ENCODE measurements at regions not wholly inside any gene's neighbourhood (a gene's known extent, or its start where the extent isn't known, plus 50 kb on each side); places are given as distances from the start of the nearest gene placed in this dataset.

GRCh38 chr5:72046106-72046505 lies 61.2 kb upstream of the MAP1B start:
- intact Hi-C loops (cut with DNase I) = no loop called here
- no peak for TF ChIP-seq CTCF (IDR thresholded peaks at IDR 0.05)
- ATAC-seq = no peak
- Histone ChIP-seq H3K4me1 (no peaks in the 10 kb centered on the region), H3K4me3 (no peak overlapping the region), H3K36me3 (no peaks in the 10 kb centered on the region), H3K27ac (no peak overlapping the region), H3K27me3 (peaks cover 0 to 5% of the 10 kb centered on the region in 2 donors), H3K9me3 (peaks cover 0 to 13% of the 10 kb centered on the region in 2 donors)
- DNase-seq = no peak

- Histone ChIP-seq H3K27me3 (peaks cover 0 to 4% of the 10 kb centered on the region in 2 donors), H3K9me3 (peaks cover 0 to 2% of the 10 kb centered on the region in 2 donors), H3K36me3 (no peaks in the 10 kb centered on the region), H3K4me3 (no peak overlapping the region), H3K4me1 (no peaks in the 10 kb centered on the region), H3K27ac (no peak overlapping the region)
- TF ChIP-seq CTCF (IDR thresholded peaks at IDR 0.05) = no peak
- intact Hi-C loops (cut with DNase I) = no loop called here
- ATAC-seq = no peak
- no peak for DNase-seq
These were observed 51.6 kb upstream of the MAP1B start for GRCh38 chr5:72055636-72056035.

Data from left lung (tissue), 4 donors.